GM12872 (cell line): ENCODE measurements at regions not wholly inside any gene's neighbourhood (a gene's known extent, or its start where the extent isn't known, plus 50 kb on each side); places are given as distances from the start of the nearest gene placed in this dataset.

Experiments
- CTCF ChIP-seq: IDR thresholded peaks from 3 replicates; pipeline ENCODE4 v1.5.1; 2011; ENCODE audit warnings: low read depth, mild to moderate bottlenecking, low read length, moderate library complexity; ENCODE audit not compliant: insufficient read depth

- no peak for TF ChIP-seq CTCF
These were observed 163.8 kb downstream of the SUCLA2 start for GRCh38 chr13:47837104-47837880.

- no peak for TF ChIP-seq CTCF
These were observed 165.4 kb downstream of the SUCLA2 start for GRCh38 chr13:47835470-47836228.

- TF ChIP-seq CTCF = no peak
These were observed 168.6 kb downstream of the SUCLA2 start for GRCh38 chr13:47832458-47832972.

- TF ChIP-seq CTCF = no peak
These were observed 169.8 kb downstream of the SUCLA2 start for GRCh38 chr13:47831265-47831664.

- TF ChIP-seq CTCF = no peak
These were observed 171.4 kb downstream of the SUCLA2 start for GRCh38 chr13:47829690-47830089.

- TF ChIP-seq CTCF = no peak
These were observed 174.6 kb downstream of the SUCLA2 start for GRCh38 chr13:47826471-47826870.

- TF ChIP-seq CTCF = no peak
These were observed 179.0 kb downstream of the SUCLA2 start for GRCh38 chr13:47822036-47822435.
